ENCODE measurements at regions not wholly inside any gene's neighbourhood (a gene's known extent, or its start where the extent isn't known, plus 50 kb on each side); places are given as distances from the start of the nearest gene placed in this dataset.

GRCh38 chr13:34623331-34623730 lies 318.7 kb upstream of the NBEA start:
- H3K4me3 ChIP-seq (ENCODE audit: control insufficient read depth, low read depth, low read length) = no peak overlapping the region
- DNase-seq (ENCODE audit: low read depth) = no peak
- TF ChIP-seq, protein P1, sequence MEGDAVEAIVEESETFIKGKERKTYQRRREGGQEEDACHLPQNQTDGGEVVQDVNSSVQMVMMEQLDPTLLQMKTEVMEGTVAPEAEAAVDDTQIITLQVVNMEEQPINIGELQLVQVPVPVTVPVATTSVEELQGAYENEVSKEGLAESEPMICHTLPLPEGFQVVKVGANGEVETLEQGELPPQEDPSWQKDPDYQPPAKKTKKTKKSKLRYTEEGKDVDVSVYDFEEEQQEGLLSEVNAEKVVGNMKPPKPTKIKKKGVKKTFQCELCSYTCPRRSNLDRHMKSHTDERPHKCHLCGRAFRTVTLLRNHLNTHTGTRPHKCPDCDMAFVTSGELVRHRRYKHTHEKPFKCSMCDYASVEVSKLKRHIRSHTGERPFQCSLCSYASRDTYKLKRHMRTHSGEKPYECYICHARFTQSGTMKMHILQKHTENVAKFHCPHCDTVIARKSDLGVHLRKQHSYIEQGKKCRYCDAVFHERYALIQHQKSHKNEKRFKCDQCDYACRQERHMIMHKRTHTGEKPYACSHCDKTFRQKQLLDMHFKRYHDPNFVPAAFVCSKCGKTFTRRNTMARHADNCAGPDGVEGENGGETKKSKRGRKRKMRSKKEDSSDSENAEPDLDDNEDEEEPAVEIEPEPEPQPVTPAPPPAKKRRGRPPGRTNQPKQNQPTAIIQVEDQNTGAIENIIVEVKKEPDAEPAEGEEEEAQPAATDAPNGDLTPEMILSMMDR (conservative IDR thresholded peaks at IDR 0.05; ENCODE audit: control insufficient read depth, insufficient read depth, low read depth, low read length) = no peak

DNA sequence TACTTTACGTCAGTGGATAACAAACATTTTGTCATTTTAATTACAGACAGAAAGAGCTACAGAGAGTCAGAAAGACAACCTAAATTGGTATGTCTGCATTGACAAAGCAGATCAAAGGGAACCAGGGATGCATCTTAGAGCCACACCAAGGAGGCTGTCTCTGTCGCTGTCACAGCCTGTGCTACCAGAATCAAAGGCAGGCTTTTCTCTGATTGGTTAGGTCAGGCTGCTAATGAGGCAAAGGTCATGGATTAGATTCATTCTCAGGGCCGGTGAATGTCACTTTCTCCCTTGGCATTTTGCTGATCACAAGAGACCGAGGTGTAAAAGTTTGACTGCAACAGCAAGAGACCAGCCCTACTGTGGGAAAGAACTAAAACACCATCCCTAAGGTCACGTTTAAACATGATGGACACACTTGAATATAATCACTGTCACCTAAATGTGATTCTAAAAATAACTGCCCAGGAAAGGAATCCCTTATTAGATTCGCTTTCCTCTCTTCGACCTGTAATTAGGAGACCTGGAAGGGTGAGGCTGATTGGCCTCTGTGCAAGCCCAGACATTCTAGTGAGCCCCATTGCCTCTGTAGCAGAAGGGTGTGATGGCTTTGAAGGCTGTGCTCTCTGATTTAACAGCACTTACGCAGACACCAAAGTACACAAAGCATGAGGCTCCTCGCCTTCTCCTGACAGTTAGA lies 314.4 kb upstream of the NBEA start:
- no peak overlapping the region for H3K4me3 ChIP-seq (ENCODE audit: control insufficient read depth, low read depth, low read length)
- TF ChIP-seq, protein P1 (conservative IDR thresholded peaks at IDR 0.05; ENCODE audit: control insufficient read depth, insufficient read depth, low read depth, low read length) = no peak
- no peak for DNase-seq (ENCODE audit: low read depth)

DNA sequence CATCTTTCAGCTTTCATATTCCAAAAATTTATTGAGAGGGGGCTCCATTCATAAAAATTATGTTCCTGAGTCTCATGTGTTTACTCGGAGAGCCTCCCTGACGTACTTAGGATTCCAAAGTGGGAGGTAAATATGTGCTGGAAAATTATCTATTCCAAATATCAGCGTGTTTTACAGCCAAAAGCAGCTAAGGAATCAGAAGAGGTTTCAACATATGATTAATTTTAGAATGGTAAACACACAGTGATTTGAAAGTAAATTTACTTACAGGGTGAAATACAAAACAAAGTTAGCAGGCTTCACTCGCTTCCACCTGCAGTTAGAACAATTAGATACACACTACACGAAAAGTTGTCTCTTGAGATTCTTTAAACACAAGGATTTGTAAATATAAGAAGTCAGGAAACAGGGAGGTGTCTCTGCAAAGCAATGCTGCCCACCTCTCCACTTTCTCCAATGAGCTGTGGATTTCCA lies 313.8 kb upstream of the NBEA start:
- no peak for DNase-seq (ENCODE audit: low read depth)
- TF ChIP-seq, protein P1 (conservative IDR thresholded peaks at IDR 0.05; ENCODE audit: control insufficient read depth, insufficient read depth, low read depth, low read length) = no peak
- H3K4me3 ChIP-seq (ENCODE audit: control insufficient read depth, low read depth, low read length) = no peak overlapping the region

GRCh38 chr13:34634448-34634847 lies 307.6 kb upstream of the NBEA start:
- no peak overlapping the region for H3K4me3 ChIP-seq (ENCODE audit: control insufficient read depth, low read depth, low read length)
- DNase-seq (ENCODE audit: low read depth) = no peak
- TF ChIP-seq, protein P1 (conservative IDR thresholded peaks at IDR 0.05; ENCODE audit: control insufficient read depth, insufficient read depth, low read depth, low read length) = no peak

DNA sequence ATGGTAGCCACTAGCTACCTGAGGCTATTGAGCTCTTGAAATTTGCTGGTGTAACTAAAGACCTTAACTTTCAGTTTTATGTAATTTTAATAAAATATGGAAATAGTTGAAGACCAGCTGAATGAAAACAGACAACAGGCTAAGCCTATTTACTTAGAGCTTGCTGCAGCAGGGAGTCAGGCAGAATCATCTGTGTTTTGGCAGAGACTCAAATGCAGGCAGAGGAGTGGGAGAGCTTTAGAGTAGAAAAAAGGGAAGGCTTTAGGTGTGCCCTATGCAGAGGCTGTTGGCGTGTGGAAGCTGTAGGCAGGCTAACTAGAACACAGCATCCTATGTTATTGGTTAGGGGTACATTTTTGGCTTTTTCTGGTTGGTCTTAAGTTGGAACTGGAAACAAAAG lies 304.9 kb upstream of the NBEA start:
- no peak for DNase-seq (ENCODE audit: low read depth)
- H3K4me3 ChIP-seq (ENCODE audit: control insufficient read depth, low read depth, low read length) = no peak overlapping the region
- TF ChIP-seq, protein P1 (conservative IDR thresholded peaks at IDR 0.05; ENCODE audit: control insufficient read depth, insufficient read depth, low read depth, low read length) = no peak

DNA sequence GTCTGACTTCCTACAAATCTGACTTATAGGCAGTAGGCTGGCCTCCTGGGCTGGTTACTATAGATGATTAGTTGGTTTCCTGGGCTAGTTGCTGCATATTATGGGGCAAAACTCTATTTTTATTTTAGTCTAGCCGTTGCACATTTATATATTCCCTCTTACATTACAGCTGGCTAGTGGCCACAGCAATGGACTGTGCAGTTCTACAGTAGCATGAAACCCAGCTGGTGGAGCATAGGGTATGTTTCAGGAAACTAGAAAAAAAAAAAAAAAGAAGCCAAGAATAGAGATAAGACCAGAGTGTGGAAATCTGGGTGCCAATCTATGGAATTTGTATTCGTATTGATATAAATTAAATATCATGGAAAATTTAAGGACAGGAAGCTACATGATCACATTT lies 304.4 kb upstream of the NBEA start:
- DNase-seq (ENCODE audit: low read depth) = no peak
- no peak overlapping the region for H3K4me3 ChIP-seq (ENCODE audit: control insufficient read depth, low read depth, low read length)
- TF ChIP-seq, protein P1 (conservative IDR thresholded peaks at IDR 0.05; ENCODE audit: control insufficient read depth, insufficient read depth, low read depth, low read length) = no peak
